ENCODE measurements at regions not wholly inside any gene's neighbourhood (a gene's known extent, or its start where the extent isn't known, plus 50 kb on each side); places are given as distances from the start of the nearest gene placed in this dataset.

GRCh38 chr18:11237066-11237465 lies 87.7 kb upstream of the PIEZO2 start:
- no peak for DNase-seq
- ATAC-seq: no peak
- no peak for TF ChIP-seq POLR2A (IDR thresholded peaks at IDR 0.05)
- no peak for TF ChIP-seq CTCF (IDR thresholded peaks at IDR 0.05)
- Histone ChIP-seq H3K27ac (no peak overlapping the region), H3K36me3 (no peaks in the 10 kb centered on the region), H3K4me1 (no peaks in the 10 kb centered on the region), H3K9me3 (peaks cover 0 to 13% (median 0%) of the 10 kb centered on the region in 12 donors), H3K4me3 (no peak overlapping the region), H3K27me3 (no peaks in the 10 kb centered on the region)
- WGBS, 4 donors: 80 to 100% (median 86%) methylated on average over 1 of the region's 1 CpG
- intact Hi-C loops (cut with DNase I): no loop called here

GRCh38 chr18:11224153-11224552 lies 74.8 kb upstream of the PIEZO2 start:
- no peaks in the 10 kb centered on the region for H3K9me3 ChIP-seq
- ATAC-seq: no peak
- TF ChIP-seq CTCF (IDR thresholded peaks at IDR 0.05) (no peak), POLR2A (IDR thresholded peaks at IDR 0.05) (no peak)
- WGBS, 4 donors: 66 to 74% (median 70%) methylated on average over 7 of the region's 7 CpGs
- intact Hi-C loops (cut with DNase I): no loop called here
- H3K27ac ChIP-seq: no peak overlapping the region
- H3K4me3 ChIP-seq: no peak overlapping the region
- no peaks in the 10 kb centered on the region for H3K4me1 ChIP-seq
- H3K27me3 ChIP-seq: peaks cover 0 to 3% (median 0%) of the 10 kb centered on the region in 9 donors
- no peak for DNase-seq
- no peaks in the 10 kb centered on the region for H3K36me3 ChIP-seq

GRCh38 chr18:11219571-11219970 lies 70.2 kb upstream of the PIEZO2 start:
- Histone ChIP-seq H3K4me3 (no peak overlapping the region), H3K27ac (no peak overlapping the region), H3K4me1 (no peaks in the 10 kb centered on the region), H3K9me3 (no peaks in the 10 kb centered on the region), H3K27me3 (no peaks in the 10 kb centered on the region), H3K36me3 (no peaks in the 10 kb centered on the region)
- no peak for DNase-seq
- no peak for ATAC-seq
- intact Hi-C loops (cut with DNase I): no loop called here
- 93 to 96% (median 95%) methylated on average over 1 of the region's 1 CpG for WGBS, 4 donors
- TF ChIP-seq CTCF (IDR thresholded peaks at IDR 0.05) (no peak), POLR2A (IDR thresholded peaks at IDR 0.05) (no peak)

GRCh38 chr18:11215216-11215615 lies 65.8 kb upstream of the PIEZO2 start:
- H3K27ac ChIP-seq: no peak overlapping the region
- DNase-seq (no peak), ATAC-seq (no peak)
- no peaks in the 10 kb centered on the region for H3K4me1 ChIP-seq
- H3K27me3 ChIP-seq: no peaks in the 10 kb centered on the region
- no peak overlapping the region for H3K4me3 ChIP-seq
- H3K9me3 ChIP-seq: no peaks in the 10 kb centered on the region
- no peak for TF ChIP-seq CTCF (IDR thresholded peaks at IDR 0.05)
- TF ChIP-seq POLR2A (IDR thresholded peaks at IDR 0.05): no peak
- H3K36me3 ChIP-seq: no peaks in the 10 kb centered on the region
- intact Hi-C loops (cut with DNase I): no loop called here
- WGBS, 4 donors: 39 to 49% (median 45%) methylated on average over 4 of the region's 4 CpGs
